Esophagus squamous epithelium (tissue), 4 donors: ENCODE measurements at regions not wholly inside any gene's neighbourhood (a gene's known extent, or its start where the extent isn't known, plus 50 kb on each side); places are given as distances from the start of the nearest gene placed in this dataset.

ENCODE experiments used
- POLR2A ChIP-seq, 4 donors: fragments of 450-650 bp; IDR thresholded peaks; one replicate each; pipeline ENCODE4 v1.6.1; 2017; ENCODE audit warnings: antibody characterized with exemption in 4 of 4, mild to moderate bottlenecking in 4 of 4, moderate library complexity in 3 of 4
- TF ChIP-seq, protein P1 (sequence below), 6 experiments: fragments of 450-650 bp in 4 of 6; fragments of 200-600 bp in 2 of 6; sonication (generic) in 2 of 6; IDR thresholded peaks; one replicate each; pipeline ENCODE4 v1.5.1; 2016 to 2019; ENCODE audit warnings: antibody characterized with exemption in 6 of 6, mild to moderate bottlenecking in 4 of 6, moderate library complexity in 4 of 6

DNA sequence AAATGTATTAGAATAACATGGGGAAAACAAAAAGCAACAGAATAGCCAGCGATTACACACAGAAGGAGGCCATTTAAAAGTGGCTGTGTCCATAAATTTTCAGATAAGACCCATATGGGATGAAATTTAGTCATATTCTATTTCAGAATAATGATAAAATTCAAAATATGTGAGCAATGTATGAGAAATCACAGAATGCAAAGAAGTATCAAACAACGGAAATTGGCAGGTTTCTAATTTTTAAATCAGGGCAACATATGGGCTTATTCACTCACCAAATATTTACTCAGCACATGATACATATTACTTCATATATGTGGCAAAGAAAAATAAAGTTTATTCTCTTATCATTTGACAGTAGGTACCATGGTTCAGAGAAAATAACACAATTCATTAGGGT is 208.5 kb downstream of the GRB14 start:
- TF ChIP-seq, protein P1, sequence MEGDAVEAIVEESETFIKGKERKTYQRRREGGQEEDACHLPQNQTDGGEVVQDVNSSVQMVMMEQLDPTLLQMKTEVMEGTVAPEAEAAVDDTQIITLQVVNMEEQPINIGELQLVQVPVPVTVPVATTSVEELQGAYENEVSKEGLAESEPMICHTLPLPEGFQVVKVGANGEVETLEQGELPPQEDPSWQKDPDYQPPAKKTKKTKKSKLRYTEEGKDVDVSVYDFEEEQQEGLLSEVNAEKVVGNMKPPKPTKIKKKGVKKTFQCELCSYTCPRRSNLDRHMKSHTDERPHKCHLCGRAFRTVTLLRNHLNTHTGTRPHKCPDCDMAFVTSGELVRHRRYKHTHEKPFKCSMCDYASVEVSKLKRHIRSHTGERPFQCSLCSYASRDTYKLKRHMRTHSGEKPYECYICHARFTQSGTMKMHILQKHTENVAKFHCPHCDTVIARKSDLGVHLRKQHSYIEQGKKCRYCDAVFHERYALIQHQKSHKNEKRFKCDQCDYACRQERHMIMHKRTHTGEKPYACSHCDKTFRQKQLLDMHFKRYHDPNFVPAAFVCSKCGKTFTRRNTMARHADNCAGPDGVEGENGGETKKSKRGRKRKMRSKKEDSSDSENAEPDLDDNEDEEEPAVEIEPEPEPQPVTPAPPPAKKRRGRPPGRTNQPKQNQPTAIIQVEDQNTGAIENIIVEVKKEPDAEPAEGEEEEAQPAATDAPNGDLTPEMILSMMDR (IDR thresholded peaks at IDR 0.05): no peak
- TF ChIP-seq POLR2A (IDR thresholded peaks at IDR 0.05): no peak
